Upper lobe of left lung (tissue), 6 donors: ENCODE measurements at regions not wholly inside any gene's neighbourhood (a gene's known extent, or its start where the extent isn't known, plus 50 kb on each side); places are given as distances from the start of the nearest gene placed in this dataset.
A peak's percentile ranks its signal among the peaks of the same experiment; 100 is the strongest.
"Not testable (repeated sequence)": the region's sequence is repeated elsewhere in the genome, so short reads cannot be mapped to it uniquely, and the experiment has no call there.

Experiments used
- ATAC-seq, 2 donors: fragments of 200-7000 bp; cut with Tn5 transposase; one replicate each; pipeline ENCODE4 v1.9.1; 2022; ENCODE audit warnings: mild to moderate bottlenecking in 2 of 2, moderate library complexity in 2 of 2; ENCODE audit not compliant: low FRiP score in 2 of 2
- DNase-seq, 2 donors: peaks; one replicate each; pipeline ENCODE4 v3.0.0-alpha.2; 2019 to 2020
- H3K27ac ChIP-seq, 4 donors: fragments of 200-600 bp; sonication (generic); one replicate each; pipeline ENCODE4 v1.5.1; 2016 to 2019
- H3K27me3 ChIP-seq, 4 donors: fragments of 200-600 bp; sonication (generic); one replicate each; pipeline ENCODE4 v1.5.1; 2017 to 2019
- H3K36me3 ChIP-seq, 4 donors: fragments of 200-600 bp; sonication (generic); one replicate each; pipeline ENCODE4 v1.5.1; 2016 to 2019
- H3K4me1 ChIP-seq, 4 donors: fragments of 200-600 bp; sonication (generic); one replicate each; pipeline ENCODE4 v1.5.1; 2018 to 2019
- H3K4me3 ChIP-seq, 4 donors: fragments of 200-600 bp; sonication (generic); one replicate each; pipeline ENCODE4 v1.5.1; 2017 to 2019; ENCODE audit warnings: mild to moderate bottlenecking in 2 of 4, moderate library complexity in 1 of 4
- H3K9me3 ChIP-seq, 4 donors: fragments of 200-600 bp; sonication (generic); one replicate each; pipeline ENCODE4 v1.5.1; 2018 to 2019
- EP300 ChIP-seq, 4 donors: sonication (generic); formaldehyde crosslinking; IDR thresholded peaks; one replicate each; pipeline ENCODE4 v1.5.1; 2017; ENCODE audit warnings: antibody characterized with exemption in 4 of 4, control low read depth in 2 of 4
- POLR2A ChIP-seq, 4 donors: fragments of 450-650 bp; IDR thresholded peaks; one replicate each; pipeline ENCODE4 v1.5.1; 2016 to 2017; ENCODE audit warnings: antibody characterized with exemption in 4 of 4, mild to moderate bottlenecking in 2 of 4
- POLR2AphosphoS5 ChIP-seq, 2 donors: sonication (generic); formaldehyde crosslinking; IDR thresholded peaks; one replicate each; pipeline ENCODE4 v1.5.1; 2017; ENCODE audit warnings: antibody characterized with exemption in 2 of 2
- WGBS, 2 donors: methylation state at CpG; one replicate each; pipeline ENCODE4 v1.1.5; 2017 to 2018; 5-methylcytosine and 5-hydroxymethylcytosine counted together
- TF ChIP-seq, protein P1 (sequence below), 6 experiments: fragments of 450-650 bp in 4 of 6; fragments of 200-600 bp in 2 of 6; sonication (generic) in 2 of 6; IDR thresholded peaks; one replicate each; pipeline ENCODE4 v1.5.1; 2016 to 2019; ENCODE audit warnings: antibody characterized with exemption in 6 of 6
- donor health status: DM: no; HTN: no; CAD: no; lungs with moderate emphysema.
- donor health status: DM: no; HTN: yes; CAD: no; lungs with severe emphysema.

GRCh38 chr6:130716466-130716865 lies 110.7 kb upstream of the SMLR1 start:
- no peaks in the 10 kb centered on the region for H3K36me3 ChIP-seq
- no peaks in the 10 kb centered on the region for H3K9me3 ChIP-seq
- no peak for TF ChIP-seq EP300 (IDR thresholded peaks at IDR 0.05)
- no peak for TF ChIP-seq POLR2AphosphoS5 (IDR thresholded peaks at IDR 0.05)
- no peak for TF ChIP-seq POLR2A (IDR thresholded peaks at IDR 0.05)
- TF ChIP-seq, protein P1, sequence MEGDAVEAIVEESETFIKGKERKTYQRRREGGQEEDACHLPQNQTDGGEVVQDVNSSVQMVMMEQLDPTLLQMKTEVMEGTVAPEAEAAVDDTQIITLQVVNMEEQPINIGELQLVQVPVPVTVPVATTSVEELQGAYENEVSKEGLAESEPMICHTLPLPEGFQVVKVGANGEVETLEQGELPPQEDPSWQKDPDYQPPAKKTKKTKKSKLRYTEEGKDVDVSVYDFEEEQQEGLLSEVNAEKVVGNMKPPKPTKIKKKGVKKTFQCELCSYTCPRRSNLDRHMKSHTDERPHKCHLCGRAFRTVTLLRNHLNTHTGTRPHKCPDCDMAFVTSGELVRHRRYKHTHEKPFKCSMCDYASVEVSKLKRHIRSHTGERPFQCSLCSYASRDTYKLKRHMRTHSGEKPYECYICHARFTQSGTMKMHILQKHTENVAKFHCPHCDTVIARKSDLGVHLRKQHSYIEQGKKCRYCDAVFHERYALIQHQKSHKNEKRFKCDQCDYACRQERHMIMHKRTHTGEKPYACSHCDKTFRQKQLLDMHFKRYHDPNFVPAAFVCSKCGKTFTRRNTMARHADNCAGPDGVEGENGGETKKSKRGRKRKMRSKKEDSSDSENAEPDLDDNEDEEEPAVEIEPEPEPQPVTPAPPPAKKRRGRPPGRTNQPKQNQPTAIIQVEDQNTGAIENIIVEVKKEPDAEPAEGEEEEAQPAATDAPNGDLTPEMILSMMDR (IDR thresholded peaks at IDR 0.05), result no peak
- H3K4me1 ChIP-seq, result no peaks in the 10 kb centered on the region
- DNase-seq (no peak), ATAC-seq (no peak)
- H3K27me3 ChIP-seq, result no peaks in the 10 kb centered on the region
- H3K27ac ChIP-seq, result no peak overlapping the region
- 91 to 94% methylated on average over 3 of the region's 3 CpGs for WGBS, 2 donors
- H3K4me3 ChIP-seq, result no peak overlapping the region

GRCh38 chr6:130717657-130718056 lies 109.5 kb upstream of the SMLR1 start:
- H3K27me3 ChIP-seq, result no peaks in the 10 kb centered on the region
- no peak overlapping the region for H3K4me3 ChIP-seq
- H3K27ac ChIP-seq, result no peak overlapping the region
- no peak for DNase-seq
- WGBS, 2 donors, result 62% methylated on average over 1 of the region's 1 CpG
- H3K4me1 ChIP-seq, result no peaks in the 10 kb centered on the region
- H3K36me3 ChIP-seq, result no peaks in the 10 kb centered on the region
- TF ChIP-seq POLR2AphosphoS5 (IDR thresholded peaks at IDR 0.05), result no peak
- no peak for TF ChIP-seq EP300 (IDR thresholded peaks at IDR 0.05)
- TF ChIP-seq POLR2A (IDR thresholded peaks at IDR 0.05), result no peak
- TF ChIP-seq, protein P1 (IDR thresholded peaks at IDR 0.05), result no peak
- H3K9me3 ChIP-seq, result no peaks in the 10 kb centered on the region
- peak in 1 of 2 donors; percentile 6 for ATAC-seq

DNA sequence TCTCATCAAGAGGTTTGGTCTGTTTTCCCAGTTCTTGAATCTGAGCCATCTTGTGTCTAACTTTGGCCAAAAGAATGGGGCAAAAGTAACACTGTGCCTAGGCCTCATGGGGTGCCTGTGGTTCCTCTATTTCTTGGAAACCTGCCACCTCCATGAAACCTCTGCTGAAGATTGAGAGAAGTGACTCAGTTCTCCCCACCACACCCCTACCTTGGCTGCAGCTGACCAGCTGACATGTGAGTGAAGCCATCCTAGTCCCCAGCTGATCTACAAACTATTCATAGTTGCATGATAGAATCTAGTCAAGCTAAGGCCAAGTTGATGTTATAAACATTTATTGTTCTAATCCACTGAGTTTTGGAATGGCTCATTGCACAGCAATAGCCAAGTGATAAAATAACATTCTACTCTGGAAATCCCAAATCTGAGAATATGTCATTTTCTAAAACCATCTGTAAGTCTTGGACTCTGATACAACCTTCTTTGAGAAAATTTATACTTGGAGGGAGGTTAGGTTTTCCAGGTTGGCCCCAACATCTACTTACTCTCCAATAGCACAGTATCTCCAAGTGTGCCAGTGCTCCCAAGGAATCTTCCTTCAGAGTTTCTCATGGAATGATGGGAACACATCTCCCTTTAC lies 107.0 kb upstream of the SMLR1 start:
- H3K4me3 ChIP-seq, result no peak overlapping the region
- H3K4me1 ChIP-seq, result no peaks in the 10 kb centered on the region
- ATAC-seq, result no peak
- H3K27ac ChIP-seq, result no peak overlapping the region
- no peaks in the 10 kb centered on the region for H3K36me3 ChIP-seq
- no peak for DNase-seq
- H3K9me3 ChIP-seq, result no peaks in the 10 kb centered on the region
- no peaks in the 10 kb centered on the region for H3K27me3 ChIP-seq
- no peak for TF ChIP-seq POLR2A (IDR thresholded peaks at IDR 0.05)
- TF ChIP-seq EP300 (IDR thresholded peaks at IDR 0.05), result no peak
- no peak for TF ChIP-seq POLR2AphosphoS5 (IDR thresholded peaks at IDR 0.05)
- TF ChIP-seq, protein P1 (IDR thresholded peaks at IDR 0.05), result no peak

GRCh38 chr6:130724089-130724488 lies 103.1 kb upstream of the SMLR1 start:
- Histone ChIP-seq H3K4me1 (no peaks in the 10 kb centered on the region), H3K4me3 (no peak overlapping the region), H3K27ac (no peak overlapping the region), H3K36me3 (no peaks in the 10 kb centered on the region), H3K27me3 (no peaks in the 10 kb centered on the region), H3K9me3 (no peaks in the 10 kb centered on the region)
- TF ChIP-seq, protein P1 (IDR thresholded peaks at IDR 0.05), result no peak
- TF ChIP-seq EP300 (IDR thresholded peaks at IDR 0.05) (no peak), POLR2A (IDR thresholded peaks at IDR 0.05) (no peak), POLR2AphosphoS5 (IDR thresholded peaks at IDR 0.05) (no peak)
- DNase-seq (no peak), ATAC-seq (no peak)

DNA sequence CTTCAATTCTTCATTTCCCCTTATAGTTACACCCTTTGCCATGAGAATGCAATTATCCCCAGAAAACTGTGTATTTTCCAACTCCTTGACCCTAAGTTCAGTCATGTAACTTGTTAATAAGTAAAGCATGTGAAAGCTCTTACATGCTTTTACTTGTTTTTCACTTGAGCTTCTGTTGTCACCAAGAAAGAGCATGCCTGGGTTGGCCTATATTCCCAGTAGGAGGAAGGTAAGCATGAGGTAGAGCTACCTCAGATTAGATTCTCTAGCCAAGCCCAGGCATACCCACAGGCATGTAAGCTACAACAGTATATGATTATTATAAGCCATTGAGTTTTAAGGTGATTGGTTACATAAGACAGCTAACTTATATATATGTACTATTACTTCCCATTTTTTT lies 101.7 kb upstream of the SMLR1 start:
- H3K27me3 ChIP-seq, result no peaks in the 10 kb centered on the region
- H3K4me3 ChIP-seq, result no peak overlapping the region
- H3K36me3 ChIP-seq, result no peaks in the 10 kb centered on the region
- no peaks in the 10 kb centered on the region for H3K4me1 ChIP-seq
- no peak for ATAC-seq
- H3K27ac ChIP-seq, result no peak overlapping the region
- H3K9me3 ChIP-seq, result no peaks in the 10 kb centered on the region
- no peak for DNase-seq
- no peak for TF ChIP-seq EP300 (IDR thresholded peaks at IDR 0.05)
- no peak for TF ChIP-seq POLR2A (IDR thresholded peaks at IDR 0.05)
- TF ChIP-seq, protein P1 (IDR thresholded peaks at IDR 0.05), result no peak
- TF ChIP-seq POLR2AphosphoS5 (IDR thresholded peaks at IDR 0.05), result no peak

DNA sequence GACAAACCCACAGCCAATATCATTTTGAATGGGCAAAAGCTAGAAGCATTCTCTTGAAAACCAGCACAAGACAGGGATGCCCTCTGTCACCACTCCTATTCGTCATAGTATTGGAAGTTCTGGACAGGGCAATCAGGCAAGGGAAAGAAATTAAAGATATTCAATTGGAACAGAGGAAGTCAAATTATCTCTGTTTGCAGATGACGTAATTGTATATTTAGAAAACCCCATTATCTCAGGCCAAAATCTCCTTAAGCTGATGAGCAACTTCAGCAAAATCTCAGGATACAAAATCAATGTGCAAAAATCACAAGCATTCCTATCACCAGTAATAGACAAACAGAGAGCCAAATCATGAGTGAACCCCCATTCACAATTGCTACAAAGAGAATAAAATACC lies 99.1 kb upstream of the SMLR1 start:
- DNase-seq, H3K4me1 ChIP-seq, H3K27me3 ChIP-seq, H3K4me3 ChIP-seq, H3K36me3 ChIP-seq, H3K9me3 ChIP-seq, H3K27ac ChIP-seq, ATAC-seq: not testable (repeated sequence)
- WGBS, 2 donors, result 67 to 82% methylated on average over 2 of the region's 2 CpGs
